Middle frontal gyrus (tissue), 1 donor: ENCODE measurements at regions not wholly inside any gene's neighbourhood (a gene's known extent, or its start where the extent isn't known, plus 50 kb on each side); places are given as distances from the start of the nearest gene placed in this dataset.

Experiments used
- DNase-seq: peaks from one replicate; pipeline ENCODE4 v3.0.0-alpha.2; 2015; ENCODE audit warnings: low spot score; ENCODE audit errors: extremely low spot score

DNA sequence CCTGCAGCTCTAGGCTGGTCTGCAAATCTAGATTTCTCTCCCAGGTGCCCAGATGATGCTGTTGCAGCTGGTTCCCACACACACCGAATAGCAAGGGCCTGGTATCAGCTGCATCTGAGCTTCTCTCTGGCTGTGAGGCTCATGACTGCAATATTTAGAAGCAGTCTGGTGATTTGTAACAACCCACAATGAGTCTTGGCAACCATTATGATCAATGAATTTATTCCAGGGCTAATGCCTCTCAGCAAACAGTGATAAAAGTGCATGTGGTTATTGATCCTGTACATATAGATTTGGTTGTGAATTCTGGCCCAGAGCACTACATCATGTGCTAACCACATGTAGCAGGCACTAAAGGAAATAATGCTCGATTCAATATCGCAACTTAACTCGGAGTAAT is 114.3 kb downstream of the ASCL4 start:
- no peak for DNase-seq

DNA sequence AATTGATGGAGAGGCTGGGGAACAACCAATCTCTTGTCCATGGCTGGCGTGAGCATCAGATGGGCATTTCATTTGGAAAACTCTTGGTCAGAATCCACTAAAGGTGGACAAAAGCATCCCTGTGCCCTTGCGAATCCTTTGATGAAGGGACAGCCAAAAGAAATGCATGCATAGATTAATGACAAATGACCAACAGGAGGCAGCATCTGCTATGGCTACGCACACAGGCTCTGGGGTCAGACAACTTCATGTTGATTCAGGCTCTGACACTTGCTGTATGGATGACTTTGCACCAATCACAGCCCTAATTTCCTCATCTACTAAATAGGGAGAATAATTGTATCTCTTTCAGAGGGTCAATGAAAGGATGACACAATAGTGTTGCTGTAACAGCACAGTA is 117.5 kb downstream of the ASCL4 start:
- no peak for DNase-seq

DNA sequence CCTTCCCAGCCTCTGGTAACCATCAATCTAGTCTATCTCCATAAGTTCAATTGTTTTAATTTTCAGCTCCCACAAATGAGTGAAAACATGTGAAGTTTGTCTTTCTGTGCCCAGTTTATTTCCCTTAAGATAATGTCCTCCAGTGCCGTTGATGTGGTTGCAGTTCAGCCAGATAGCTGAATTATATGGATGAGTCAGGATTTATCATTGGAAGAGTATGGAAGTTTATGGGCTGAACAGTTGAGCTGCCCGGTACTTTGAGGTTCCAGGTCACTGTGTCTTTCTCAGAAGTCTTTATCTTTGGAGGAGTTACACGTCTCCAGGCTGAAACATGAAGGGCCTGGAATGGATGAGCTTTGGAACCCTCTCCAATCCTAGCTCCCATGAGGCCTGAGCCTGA is 120.1 kb downstream of the ASCL4 start:
- DNase-seq, result no peak

DNA sequence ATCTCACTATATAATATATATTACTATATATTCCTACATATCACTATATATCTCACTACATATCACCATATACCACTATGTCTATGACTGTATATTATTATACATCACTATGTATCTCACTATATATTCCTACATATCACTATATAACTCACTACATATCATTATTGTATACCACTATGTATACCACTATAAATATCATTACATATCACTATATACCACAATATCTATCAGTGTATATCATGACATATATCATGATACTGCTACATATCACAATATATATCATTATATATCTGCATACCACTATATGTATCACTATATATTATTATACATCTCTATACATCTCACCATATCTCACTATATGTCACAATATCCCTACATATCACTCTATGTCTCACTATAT is 121.5 kb downstream of the ASCL4 start:
- no peak for DNase-seq

DNA sequence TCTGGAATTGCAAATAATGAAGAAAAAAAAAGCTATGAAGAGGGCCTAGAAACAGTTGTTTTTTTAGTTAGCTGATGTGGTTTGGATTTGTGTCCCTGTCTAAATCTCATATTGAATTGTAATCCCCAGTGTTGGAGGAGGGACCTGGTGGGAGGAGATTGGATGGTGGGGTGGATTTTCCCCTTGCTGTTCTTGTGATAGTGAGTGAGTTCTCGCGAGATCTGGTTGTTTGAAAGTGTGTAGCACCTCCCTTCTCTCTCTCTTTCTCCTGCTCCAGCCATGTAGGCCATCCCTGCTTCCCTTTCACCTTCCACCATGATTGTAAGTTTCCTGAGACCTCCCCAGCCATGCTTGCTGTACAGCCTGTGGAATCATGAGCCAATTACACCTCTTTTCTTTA is 126.1 kb downstream of the ASCL4 start:
- DNase-seq, result no peak

DNA sequence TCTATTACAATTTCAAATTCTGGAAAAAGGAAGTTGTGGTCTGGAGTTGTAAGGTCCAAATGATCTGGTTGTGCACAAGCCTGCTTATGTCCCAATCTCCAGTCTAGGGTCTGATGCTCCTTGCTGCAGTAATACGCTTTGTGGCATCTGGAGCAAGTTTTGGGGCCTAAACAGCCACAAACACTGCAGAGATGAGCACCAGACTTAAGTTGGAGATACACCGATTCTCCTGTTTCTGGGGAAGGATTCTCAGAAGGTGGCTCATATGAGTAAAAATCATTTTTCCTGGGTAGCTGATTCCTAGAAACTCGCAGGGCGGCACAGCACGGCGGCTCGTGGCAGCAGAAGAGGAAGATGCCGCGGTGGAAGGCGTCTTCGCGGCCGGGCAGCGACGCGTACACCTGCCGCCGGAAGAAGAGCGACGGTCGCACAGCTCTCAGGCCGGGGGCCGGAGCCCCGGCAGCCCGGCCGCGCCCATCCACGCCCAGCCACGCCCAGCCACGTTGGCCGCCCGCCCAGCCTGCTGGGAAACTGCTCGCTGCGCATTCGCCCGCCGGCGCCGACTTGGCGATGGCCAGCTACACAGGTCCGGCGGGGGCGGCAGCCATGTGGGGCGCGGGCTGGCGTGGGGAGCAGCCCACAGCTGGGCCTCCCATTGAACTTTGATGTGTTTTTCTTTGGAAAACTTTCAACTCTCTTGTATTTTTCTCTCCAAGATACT is 129.0 kb downstream of the ASCL4 start:
- no peak for DNase-seq

DNA sequence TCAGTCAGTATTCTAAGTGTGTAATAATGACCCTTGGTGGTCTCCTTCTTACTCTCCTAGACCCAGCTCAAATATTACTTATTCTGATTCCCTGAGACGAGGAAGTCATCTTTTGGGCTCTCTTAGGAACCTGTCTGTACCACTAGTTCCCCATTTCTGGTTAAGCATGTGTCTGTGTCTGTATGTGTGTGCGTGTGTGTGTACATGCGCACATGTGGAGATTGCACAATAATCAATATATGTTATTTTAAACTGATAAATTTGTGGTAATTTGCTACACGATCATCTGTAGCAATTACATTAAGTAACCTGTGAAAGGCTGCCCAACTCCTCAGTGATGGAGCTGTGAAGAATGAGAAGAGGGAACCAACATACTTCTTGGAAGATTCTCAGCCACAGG is 132.2 kb downstream of the ASCL4 start:
- DNase-seq, result no peak

DNA sequence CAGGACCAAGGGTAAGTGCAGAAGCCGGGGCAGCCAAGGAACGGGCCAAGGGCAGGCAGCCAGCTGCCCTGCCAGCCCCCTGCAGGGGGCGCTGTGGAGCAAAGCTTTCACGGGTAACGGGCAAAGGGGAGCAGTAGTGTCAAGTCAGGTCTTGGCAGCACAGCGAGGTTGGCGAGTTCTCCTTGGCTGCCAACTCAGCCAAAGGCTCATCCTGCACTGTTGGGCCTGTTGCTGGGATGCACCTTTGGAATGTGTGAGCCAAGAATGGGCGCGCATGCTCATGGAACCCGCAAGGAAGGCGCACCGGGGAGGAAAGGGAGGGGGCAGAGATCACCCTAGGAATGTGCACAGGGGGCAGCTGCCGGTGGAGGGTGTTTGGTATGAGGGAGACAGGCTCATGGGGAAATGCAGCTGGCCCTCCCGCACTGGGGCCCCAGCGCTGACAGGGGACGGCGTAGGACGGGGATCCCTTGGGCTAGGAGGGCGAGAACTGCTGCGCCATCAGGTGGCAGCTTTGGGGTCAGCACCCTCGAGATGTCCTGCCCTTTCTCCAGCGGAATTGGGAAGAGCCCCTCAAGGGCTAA is 138.0 kb downstream of the ASCL4 start:
- DNase-seq, result no peak

DNA sequence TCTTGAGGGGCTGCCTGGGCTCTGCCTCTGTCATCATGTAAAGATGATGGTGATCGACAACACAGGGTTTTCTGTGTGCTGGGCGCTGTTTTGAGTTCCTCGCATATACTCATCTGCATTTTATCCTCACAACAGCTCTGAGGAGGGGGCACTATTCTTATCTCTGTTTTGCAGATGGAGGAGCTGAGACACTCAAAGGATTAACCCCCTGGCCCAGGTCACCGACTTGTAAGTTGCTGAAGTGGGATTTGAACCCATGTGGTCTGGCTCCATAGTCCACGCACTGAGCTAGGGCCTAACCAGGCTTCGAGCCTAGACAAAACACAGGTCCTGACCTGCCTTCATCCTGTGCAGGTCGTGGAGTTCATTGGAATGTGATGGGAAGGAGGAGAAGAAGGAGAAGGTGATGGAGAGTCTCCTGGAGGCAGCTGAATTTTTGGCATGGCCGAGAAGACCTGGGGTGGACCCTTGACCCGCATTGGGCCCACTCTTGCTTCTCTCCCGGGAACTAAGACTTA is 140.0 kb downstream of the ASCL4 start:
- DNase-seq, result no peak

DNA sequence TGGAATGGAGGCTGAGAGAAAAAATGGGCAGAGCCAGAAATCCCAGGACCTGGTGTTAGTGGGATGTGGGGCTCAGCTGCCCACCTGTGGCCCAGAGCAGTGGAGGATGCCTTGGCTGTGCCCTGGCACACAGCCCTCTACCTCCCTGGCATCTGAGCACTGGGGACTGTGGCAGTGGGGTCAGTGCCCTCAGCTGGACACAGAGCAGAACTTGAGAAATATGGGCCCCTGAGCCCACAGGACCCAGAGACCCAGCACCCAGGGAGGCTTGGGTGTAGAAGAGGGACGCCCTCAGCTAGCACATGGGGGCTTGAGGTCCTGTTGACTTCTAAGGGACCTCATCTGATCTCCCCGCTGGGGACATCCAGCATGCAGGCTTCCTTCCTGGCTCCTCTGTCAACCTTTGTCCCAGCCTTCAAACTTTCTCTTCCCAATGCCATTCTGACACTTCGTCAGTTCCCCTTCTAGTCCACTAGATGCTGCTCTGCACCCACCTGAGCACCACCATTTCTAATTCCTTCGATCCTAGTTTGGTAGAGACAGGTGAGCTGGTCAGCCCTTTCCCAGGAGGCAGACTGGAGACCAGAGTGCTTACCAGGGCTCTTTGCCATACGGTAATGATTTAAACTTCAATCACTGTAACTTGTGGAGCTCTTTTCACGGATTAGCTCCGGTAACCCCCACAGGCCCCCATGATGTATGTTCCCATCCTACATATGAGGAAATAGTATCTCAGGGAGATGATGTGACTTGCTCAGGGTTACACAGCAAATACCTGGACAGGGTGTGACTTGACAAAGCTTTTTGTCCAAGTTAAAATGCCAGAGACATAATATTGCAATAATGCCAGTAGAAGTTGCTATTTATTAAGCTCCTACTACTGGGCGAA is 143.7 kb downstream of the ASCL4 start:
- DNase-seq, result no peak

DNA sequence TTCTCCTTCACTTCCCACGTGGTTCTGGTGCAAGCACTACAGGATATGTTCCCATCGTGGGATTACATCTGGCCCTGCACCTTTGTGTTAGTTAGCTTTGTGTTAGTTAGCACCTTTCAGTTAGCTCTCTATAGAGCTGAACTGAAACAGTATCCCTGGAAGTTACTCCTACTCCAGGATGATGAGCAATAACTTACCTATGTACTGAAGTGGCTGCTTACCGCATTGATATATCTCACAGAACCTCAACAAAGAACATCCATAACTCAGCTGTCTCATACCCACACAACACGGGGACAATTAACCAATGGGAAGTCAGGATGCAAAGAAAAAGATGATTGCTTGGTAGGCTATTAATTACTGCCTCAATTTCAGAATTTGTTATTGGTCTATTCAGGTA is 146.6 kb downstream of the ASCL4 start:
- DNase-seq, result no peak

DNA sequence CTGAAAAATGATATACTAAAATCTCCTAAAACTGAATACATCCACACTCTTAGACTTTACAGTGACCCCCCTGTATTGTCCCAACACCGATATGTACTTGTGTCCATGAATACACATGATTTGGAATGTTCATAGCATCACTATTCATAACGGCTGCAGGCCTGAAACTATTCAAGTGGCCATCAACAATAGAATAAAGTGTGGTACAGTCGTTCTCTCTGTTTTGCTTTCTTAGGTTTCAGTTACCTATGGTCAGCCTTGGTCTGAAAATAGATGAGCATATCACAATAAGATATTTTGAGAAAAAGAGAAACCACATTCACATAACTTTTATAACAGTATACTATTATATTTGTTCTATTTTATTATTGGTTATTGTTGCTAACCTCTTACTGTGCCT is 150.6 kb downstream of the ASCL4 start:
- no peak for DNase-seq

DNA sequence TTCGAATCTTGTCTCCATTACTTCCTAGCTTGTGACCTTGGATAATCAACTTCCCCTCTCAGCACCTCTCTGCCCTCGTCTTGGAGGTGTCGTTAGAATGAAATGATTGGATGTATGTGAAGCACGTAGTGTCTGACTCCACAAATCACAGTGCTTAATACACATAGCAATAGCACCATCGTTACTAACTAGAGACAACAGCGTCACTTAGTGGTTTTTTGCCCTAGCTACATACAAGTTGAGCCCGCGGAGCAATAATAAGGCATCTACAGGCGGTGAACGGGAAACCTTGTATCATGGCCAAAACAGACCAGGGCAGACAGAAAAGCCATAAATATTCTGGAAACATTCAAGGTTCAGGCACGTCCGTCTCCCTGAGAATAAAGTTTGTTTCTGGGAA is 154.9 kb downstream of the ASCL4 start:
- DNase-seq, result no peak

DNA sequence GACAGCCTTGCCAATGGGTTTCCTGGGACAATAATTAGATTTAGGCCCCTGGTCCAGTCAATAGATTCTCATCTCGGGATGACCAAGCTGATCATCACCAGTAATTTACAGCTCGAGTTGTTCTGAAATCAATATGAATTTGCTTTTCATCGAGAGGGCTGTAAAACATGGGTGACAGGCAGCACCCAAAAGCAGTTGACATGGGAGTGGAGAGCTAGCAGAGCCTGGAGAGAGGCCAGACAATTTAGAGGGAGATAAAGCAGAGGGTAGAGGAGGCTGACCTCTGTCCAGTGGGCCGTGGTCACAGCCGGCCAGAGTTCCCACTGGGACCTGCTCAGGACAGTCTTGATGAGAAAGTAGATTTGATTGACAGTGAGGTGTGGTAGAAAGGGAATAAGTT is 157.3 kb downstream of the ASCL4 start:
- DNase-seq, result no peak

DNA sequence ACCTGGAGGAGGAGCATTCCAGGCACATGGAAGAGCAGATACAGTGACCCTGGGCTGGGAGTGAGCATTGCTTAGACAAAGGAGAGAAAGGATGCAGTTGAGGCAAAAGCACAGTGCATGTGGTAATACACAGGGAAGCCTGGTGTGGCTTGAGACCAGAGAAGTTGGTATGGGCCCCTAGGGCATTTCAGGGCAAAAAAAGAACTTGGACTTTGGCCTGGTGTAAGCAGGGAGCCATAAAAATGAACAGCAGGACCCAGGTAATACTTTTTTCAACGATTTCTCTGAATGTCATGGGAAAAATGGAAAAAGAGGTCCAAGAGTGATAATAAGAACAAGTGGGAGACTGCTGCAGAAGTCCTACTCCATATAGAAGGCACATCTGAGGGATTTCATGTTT is 163.9 kb downstream of the ASCL4 start:
- no peak for DNase-seq

DNA sequence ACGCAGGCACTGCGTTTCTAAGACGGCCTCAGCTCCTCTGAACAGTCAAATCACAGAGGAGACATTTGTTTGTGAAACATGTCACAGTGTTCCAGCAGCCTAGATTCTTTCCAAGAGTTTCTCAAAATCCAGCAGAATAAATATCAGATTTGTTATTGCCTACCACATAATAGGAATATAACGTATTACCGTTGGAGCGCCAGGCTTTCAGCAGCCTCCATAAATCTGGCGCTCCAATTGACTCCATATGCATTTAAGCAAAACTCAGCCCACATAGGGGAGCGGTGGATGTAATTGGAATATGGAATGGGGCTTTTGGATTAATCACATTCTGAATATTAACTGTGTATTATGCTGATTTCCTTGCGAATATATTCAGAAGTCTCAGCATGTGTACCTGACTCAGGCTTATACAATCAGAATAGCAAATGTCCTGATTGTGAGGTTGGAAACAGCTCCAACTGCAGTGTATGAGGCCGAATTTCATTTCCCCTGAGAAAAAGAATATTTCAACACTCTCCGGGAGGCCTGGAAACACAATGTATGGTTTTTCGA is 174.0 kb downstream of the ASCL4 start:
- DNase-seq, result no peak

DNA sequence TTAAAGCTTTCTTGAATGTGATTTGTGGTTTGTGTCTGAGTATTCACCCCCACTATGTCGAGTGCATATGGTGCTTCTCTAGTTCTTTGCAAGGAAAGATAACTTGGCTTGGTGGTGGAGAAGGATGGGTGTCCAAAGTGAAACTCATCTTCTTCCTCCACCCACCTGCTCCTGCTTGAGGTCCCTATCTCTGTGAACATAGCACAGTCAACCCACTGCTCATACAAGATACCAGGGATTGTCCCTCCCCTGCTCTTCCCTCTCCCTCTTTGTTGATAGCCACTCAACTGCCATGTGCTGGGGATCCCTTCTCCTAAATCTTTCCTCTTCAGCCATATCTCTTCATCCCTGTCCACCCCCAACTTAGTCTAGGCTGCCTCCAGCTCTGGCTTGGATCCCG is 176.5 kb downstream of the ASCL4 start:
- no peak for DNase-seq

DNA sequence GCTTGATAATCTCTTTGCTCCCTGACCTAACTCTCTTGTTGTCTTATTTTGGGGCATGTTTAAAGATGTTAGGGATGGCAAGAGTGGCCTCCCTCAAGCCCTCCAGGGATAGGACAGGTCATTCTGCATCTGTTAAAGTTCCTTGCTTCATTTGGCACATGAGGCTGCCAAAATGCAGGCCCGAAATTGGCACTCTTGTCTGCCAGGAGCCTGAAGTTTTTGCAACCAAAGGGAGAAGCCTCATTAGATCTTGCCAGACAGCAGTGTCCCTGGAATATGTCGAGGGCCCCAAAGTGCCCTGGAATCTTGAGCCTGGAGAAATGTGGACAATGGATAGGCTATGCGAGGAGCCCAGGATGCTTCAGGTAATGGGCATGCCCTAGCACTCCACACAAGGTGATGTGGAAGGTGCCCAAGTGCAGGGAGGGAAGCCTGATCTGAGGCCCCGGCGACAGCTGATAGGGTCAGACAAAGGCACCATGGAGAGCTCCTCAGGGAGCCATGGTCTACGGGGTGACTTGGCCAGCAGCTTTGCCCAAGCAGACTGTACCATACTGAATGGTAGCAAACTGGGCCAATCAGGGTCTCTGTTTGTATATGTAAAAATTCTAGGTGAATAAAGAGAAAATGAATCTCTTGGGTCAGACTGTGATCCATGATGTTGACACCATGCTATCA is 173.0 kb upstream of the WSCD2 start:
- DNase-seq, result no peak

DNA sequence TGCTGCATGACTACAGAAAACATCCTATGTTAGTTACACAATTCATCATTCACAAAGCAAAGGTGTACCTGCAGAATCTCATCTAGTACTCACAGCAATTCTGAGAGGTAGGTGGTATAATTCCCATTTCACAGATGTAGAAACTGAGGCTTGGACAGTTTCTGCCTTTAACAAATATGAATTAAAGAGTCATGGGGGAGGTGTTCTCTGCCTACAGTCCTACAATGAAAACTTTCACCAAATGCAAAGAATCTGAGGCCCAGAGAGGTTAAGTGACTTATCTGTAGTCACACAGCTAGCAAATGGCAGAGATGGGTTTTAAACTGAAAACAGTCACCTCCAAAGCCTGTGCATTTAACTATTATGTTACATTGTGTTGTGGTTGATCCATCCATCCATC is 171.6 kb upstream of the WSCD2 start:
- no peak for DNase-seq

DNA sequence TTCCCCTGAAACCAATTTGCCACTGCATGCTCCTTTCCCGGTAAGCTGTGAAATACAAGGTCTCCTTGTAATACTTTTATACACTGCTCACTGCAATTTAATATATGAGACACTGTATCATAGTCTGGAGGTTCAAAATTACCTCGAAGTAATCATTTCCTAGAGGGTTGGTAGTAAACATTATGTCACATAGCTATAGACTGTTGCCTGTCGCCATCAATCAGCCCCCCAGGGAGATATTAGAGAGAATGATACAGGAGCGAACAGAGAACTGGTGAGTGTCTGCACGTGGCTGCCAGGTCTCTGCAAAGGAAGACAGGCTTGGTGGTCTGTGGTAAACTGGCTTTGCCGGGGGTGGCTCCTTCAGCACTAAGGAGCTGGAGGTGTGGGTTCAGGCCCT is 165.5 kb upstream of the WSCD2 start:
- DNase-seq, result no peak

DNA sequence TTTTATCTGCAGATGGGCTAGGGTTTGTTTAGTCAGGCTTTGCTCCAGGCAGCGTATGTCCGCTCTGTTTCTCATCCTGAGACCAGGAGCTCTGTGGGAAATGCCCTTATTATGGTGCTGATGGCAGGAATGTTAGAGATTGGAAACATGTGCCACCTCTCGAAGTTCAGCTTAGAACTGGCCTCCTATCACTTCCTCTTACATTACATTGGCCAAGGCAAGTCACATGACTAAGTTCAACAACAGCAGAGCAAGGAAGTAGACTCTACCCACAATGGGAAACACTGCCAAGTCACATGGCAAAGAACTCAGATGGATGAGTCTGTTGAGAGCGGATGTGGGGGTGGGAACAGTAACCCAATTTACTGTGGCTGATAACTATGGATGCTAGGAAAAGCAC is 161.9 kb upstream of the WSCD2 start:
- no peak for DNase-seq
